ENCODE measurements at regions not wholly inside any gene's neighbourhood (a gene's known extent, or its start where the extent isn't known, plus 50 kb on each side); places are given as distances from the start of the nearest gene placed in this dataset.
"Not testable (repeated sequence)": the region's sequence is repeated elsewhere in the genome, so short reads cannot be mapped to it uniquely, and the experiment has no call there.

GRCh38 chr7:69434398-69434815, 163.9 kb upstream of the AUTS2 start:
- Histone ChIP-seq H3K9me3 (ENCODE audit: insufficient read depth, low read depth, low read length) (no peaks in the 10 kb centered on the region), H3K27ac (ENCODE audit: low read depth, low read length) (no peak overlapping the region), H3K27me3 (ENCODE audit: insufficient read depth, low read length) (peaks cover 21% of the 10 kb centered on the region), H3K4me1 (ENCODE audit: insufficient read depth, low read length) (peaks cover 9% of the 10 kb centered on the region; the same call in 1 of the 2 replicates), H3K36me3 (ENCODE audit: insufficient read depth, low read length) (no peaks in the 10 kb centered on the region), H3K9ac (ENCODE audit: low read depth, low read length) (no peak overlapping the region), H3K4me3 (ENCODE audit: low read length) (no peak overlapping the region)
- WGBS = 92% methylated on average over 5 of the region's 5 CpGs

GRCh38 chr7:69435711-69436110, 162.6 kb upstream of the AUTS2 start:
- Histone ChIP-seq H3K9ac (ENCODE audit: low read depth, low read length) (no peak overlapping the region), H3K27ac (ENCODE audit: low read depth, low read length) (no peak overlapping the region), H3K36me3 (ENCODE audit: insufficient read depth, low read length) (no peaks in the 10 kb centered on the region), H3K4me3 (ENCODE audit: low read length) (no peak overlapping the region), H3K9me3 (ENCODE audit: insufficient read depth, low read depth, low read length) (no peaks in the 10 kb centered on the region), H3K27me3 (ENCODE audit: insufficient read depth, low read length) (peaks cover 10% of the 10 kb centered on the region), H3K4me1 (ENCODE audit: insufficient read depth, low read length) (no peaks in the 10 kb centered on the region)
- 96% methylated on average over 5 of the region's 5 CpGs for WGBS

GRCh38 chr7:69436946-69437345, 161.3 kb upstream of the AUTS2 start:
- no peak overlapping the region for H3K9ac ChIP-seq (ENCODE audit: low read depth, low read length)
- H3K27me3 ChIP-seq (ENCODE audit: insufficient read depth, low read length) = peaks cover 4% of the 10 kb centered on the region; the same call in 1 of the 2 replicates
- 91% methylated on average over 1 of the region's 1 CpG for WGBS
- H3K4me3 ChIP-seq (ENCODE audit: low read length) = no peak overlapping the region
- no peaks in the 10 kb centered on the region for H3K9me3 ChIP-seq (ENCODE audit: insufficient read depth, low read depth, low read length)
- H3K36me3 ChIP-seq (ENCODE audit: insufficient read depth, low read length) = no peaks in the 10 kb centered on the region
- H3K4me1 ChIP-seq (ENCODE audit: insufficient read depth, low read length) = no peaks in the 10 kb centered on the region
- H3K27ac ChIP-seq (ENCODE audit: low read depth, low read length) = no peak overlapping the region

GRCh38 chr7:69438584-69439412, 159.5 kb upstream of the AUTS2 start:
- Histone ChIP-seq H3K4me3 (ENCODE audit: low read length) (no peak overlapping the region), H3K36me3 (ENCODE audit: insufficient read depth, low read length) (no peaks in the 10 kb centered on the region), H3K9me3 (ENCODE audit: insufficient read depth, low read depth, low read length) (no peaks in the 10 kb centered on the region), H3K27ac (ENCODE audit: low read depth, low read length) (no peak overlapping the region), H3K27me3 (ENCODE audit: insufficient read depth, low read length) (no peaks in the 10 kb centered on the region), H3K9ac (ENCODE audit: low read depth, low read length) (no peak overlapping the region), H3K4me1 (ENCODE audit: insufficient read depth, low read length) (no peaks in the 10 kb centered on the region)
- WGBS = 90% methylated on average over 16 of the region's 16 CpGs

- Histone ChIP-seq H3K9me3 (ENCODE audit: insufficient read depth, low read depth, low read length) (no peaks in the 10 kb centered on the region), H3K9ac (ENCODE audit: low read depth, low read length) (no peak overlapping the region), H3K4me1 (ENCODE audit: insufficient read depth, low read length) (no peaks in the 10 kb centered on the region), H3K4me3 (ENCODE audit: low read length) (no peak overlapping the region), H3K36me3 (ENCODE audit: insufficient read depth, low read length) (no peaks in the 10 kb centered on the region), H3K27me3 (ENCODE audit: insufficient read depth, low read length) (no peaks in the 10 kb centered on the region), H3K27ac (ENCODE audit: low read depth, low read length) (no peak overlapping the region)
- no CpG with 5 or more reads among the region's 1 CpG for WGBS
Measured at GRCh38 chr7:69439636-69440325, 158.5 kb upstream of the AUTS2 start.

- no peaks in the 10 kb centered on the region for H3K9me3 ChIP-seq (ENCODE audit: insufficient read depth, low read depth, low read length)
Measured at GRCh38 chr7:69440976-69441375, 157.3 kb upstream of the AUTS2 start.

GRCh38 chr7:69443136-69443535, 155.1 kb upstream of the AUTS2 start:
- 100% methylated on average over 1 of the region's 2 CpGs for WGBS
- H3K4me1 ChIP-seq (ENCODE audit: insufficient read depth, low read length) = 0 out of 2 replicates have a peak, but pooled peaks cover 4% of the 10 kb centered on the region
- H3K9ac ChIP-seq (ENCODE audit: low read depth, low read length) = no peak overlapping the region
- H3K27ac ChIP-seq (ENCODE audit: low read depth, low read length) = no peak overlapping the region
- no peak overlapping the region for H3K4me3 ChIP-seq (ENCODE audit: low read length)
- no peaks in the 10 kb centered on the region for H3K9me3 ChIP-seq (ENCODE audit: insufficient read depth, low read depth, low read length)
- no peaks in the 10 kb centered on the region for H3K36me3 ChIP-seq (ENCODE audit: insufficient read depth, low read length)
- H3K27me3 ChIP-seq (ENCODE audit: insufficient read depth, low read length) = peaks cover 17% of the 10 kb centered on the region

More at GRCh38 chr7:69440976-69441375, 157.3 kb upstream of the AUTS2 start:
- no peak overlapping the region for H3K4me3 ChIP-seq (ENCODE audit: low read length)
- H3K4me1 ChIP-seq (ENCODE audit: insufficient read depth, low read length) = 0 out of 2 replicates have a peak, but pooled peaks cover 4% of the 10 kb centered on the region
- no CpG with 5 or more reads among the region's 2 CpGs for WGBS
- no peaks in the 10 kb centered on the region for H3K36me3 ChIP-seq (ENCODE audit: insufficient read depth, low read length)
- H3K27ac ChIP-seq (ENCODE audit: low read depth, low read length) = no peak overlapping the region
- H3K9ac ChIP-seq (ENCODE audit: low read depth, low read length) = no peak overlapping the region
- H3K27me3 ChIP-seq (ENCODE audit: insufficient read depth, low read length) = peaks cover 6% of the 10 kb centered on the region; the same call in 1 of the 2 replicates

GRCh38 chr7:69445541-69445940, 152.7 kb upstream of the AUTS2 start:
- Histone ChIP-seq H3K4me3 (ENCODE audit: low read length) (no peak overlapping the region), H3K27ac (ENCODE audit: low read depth, low read length) (no peak overlapping the region), H3K9me3 (ENCODE audit: insufficient read depth, low read depth, low read length) (no peaks in the 10 kb centered on the region), H3K36me3 (ENCODE audit: insufficient read depth, low read length) (no peaks in the 10 kb centered on the region), H3K9ac (ENCODE audit: low read depth, low read length) (no peak overlapping the region), H3K4me1 (ENCODE audit: insufficient read depth, low read length) (peaks cover 13% of the 10 kb centered on the region), H3K27me3 (ENCODE audit: insufficient read depth, low read length) (peaks cover 33% of the 10 kb centered on the region)
- WGBS = 86% methylated on average over 11 of the region's 11 CpGs

- H3K27me3 ChIP-seq (ENCODE audit: insufficient read depth, low read length) = peaks cover 39% of the 10 kb centered on the region
- not testable (repeated sequence) for H3K27ac ChIP-seq (ENCODE audit: low read depth, low read length); H3K9me3 ChIP-seq (ENCODE audit: insufficient read depth, low read depth, low read length); H3K36me3 ChIP-seq (ENCODE audit: insufficient read depth, low read length); H3K4me3 ChIP-seq (ENCODE audit: low read length); H3K9ac ChIP-seq (ENCODE audit: low read depth, low read length)
- WGBS = 94% methylated on average over 7 of the region's 7 CpGs
- H3K4me1 ChIP-seq (ENCODE audit: insufficient read depth, low read length) = peaks cover 13% of the 10 kb centered on the region
Measured at GRCh38 chr7:69446213-69446612, 152.1 kb upstream of the AUTS2 start.

GRCh38 chr7:69448071-69448470, 150.2 kb upstream of the AUTS2 start:
- H3K36me3 ChIP-seq (ENCODE audit: insufficient read depth, low read length) = no peaks in the 10 kb centered on the region
- no peak overlapping the region for H3K9ac ChIP-seq (ENCODE audit: low read depth, low read length)
- 91% methylated on average over 14 of the region's 14 CpGs for WGBS
- H3K9me3 ChIP-seq (ENCODE audit: insufficient read depth, low read depth, low read length) = no peaks in the 10 kb centered on the region
- H3K4me3 ChIP-seq (ENCODE audit: low read length) = no peak overlapping the region
- H3K4me1 ChIP-seq (ENCODE audit: insufficient read depth, low read length) = peaks cover 13% of the 10 kb centered on the region
- no peak overlapping the region for H3K27ac ChIP-seq (ENCODE audit: low read depth, low read length)
- peaks cover 57% of the 10 kb centered on the region for H3K27me3 ChIP-seq (ENCODE audit: insufficient read depth, low read length)

GRCh38 chr7:69450456-69450855, 147.8 kb upstream of the AUTS2 start:
- peak overlapping the region; percentile 25; the same call in 1 of the 2 replicates for H3K27ac ChIP-seq (ENCODE audit: low read depth, low read length)
- peaks cover 60% of the 10 kb centered on the region for H3K27me3 ChIP-seq (ENCODE audit: insufficient read depth, low read length)
- no peak overlapping the region; the same call in 1 of the 2 replicates for H3K4me3 ChIP-seq (ENCODE audit: low read length)
- H3K4me1 ChIP-seq (ENCODE audit: insufficient read depth, low read length) = peaks cover 13% of the 10 kb centered on the region
- no peak overlapping the region for H3K9ac ChIP-seq (ENCODE audit: low read depth, low read length)
- no peaks in the 10 kb centered on the region for H3K36me3 ChIP-seq (ENCODE audit: insufficient read depth, low read length)
- WGBS = 0% methylated on average over 5 of the region's 5 CpGs
- no peaks in the 10 kb centered on the region for H3K9me3 ChIP-seq (ENCODE audit: insufficient read depth, low read depth, low read length)
